ENCODE measurements at regions not wholly inside any gene's neighbourhood (a gene's known extent, or its start where the extent isn't known, plus 50 kb on each side); places are given as distances from the start of the nearest gene placed in this dataset.

DNA sequence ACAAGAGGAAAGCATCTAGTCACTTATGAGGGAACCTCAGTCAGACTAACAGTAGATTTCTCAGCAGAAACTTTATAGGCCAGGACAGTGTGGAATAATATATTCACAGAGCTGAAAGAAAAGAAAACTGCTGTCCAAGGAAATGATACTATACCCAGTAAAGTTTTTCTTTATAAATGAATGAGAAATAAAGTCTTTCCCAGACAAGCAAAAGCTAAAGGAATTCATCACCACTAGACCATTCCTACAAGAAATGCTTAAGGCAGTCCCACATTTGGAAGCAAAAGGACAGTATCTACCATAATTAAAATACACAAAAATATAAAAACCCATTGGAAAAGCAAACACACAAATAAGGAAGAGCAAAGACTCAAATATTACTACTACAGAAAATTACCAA is 59.9 kb downstream of the PSMG1 start:
- TF ChIP-seq, protein P1, sequence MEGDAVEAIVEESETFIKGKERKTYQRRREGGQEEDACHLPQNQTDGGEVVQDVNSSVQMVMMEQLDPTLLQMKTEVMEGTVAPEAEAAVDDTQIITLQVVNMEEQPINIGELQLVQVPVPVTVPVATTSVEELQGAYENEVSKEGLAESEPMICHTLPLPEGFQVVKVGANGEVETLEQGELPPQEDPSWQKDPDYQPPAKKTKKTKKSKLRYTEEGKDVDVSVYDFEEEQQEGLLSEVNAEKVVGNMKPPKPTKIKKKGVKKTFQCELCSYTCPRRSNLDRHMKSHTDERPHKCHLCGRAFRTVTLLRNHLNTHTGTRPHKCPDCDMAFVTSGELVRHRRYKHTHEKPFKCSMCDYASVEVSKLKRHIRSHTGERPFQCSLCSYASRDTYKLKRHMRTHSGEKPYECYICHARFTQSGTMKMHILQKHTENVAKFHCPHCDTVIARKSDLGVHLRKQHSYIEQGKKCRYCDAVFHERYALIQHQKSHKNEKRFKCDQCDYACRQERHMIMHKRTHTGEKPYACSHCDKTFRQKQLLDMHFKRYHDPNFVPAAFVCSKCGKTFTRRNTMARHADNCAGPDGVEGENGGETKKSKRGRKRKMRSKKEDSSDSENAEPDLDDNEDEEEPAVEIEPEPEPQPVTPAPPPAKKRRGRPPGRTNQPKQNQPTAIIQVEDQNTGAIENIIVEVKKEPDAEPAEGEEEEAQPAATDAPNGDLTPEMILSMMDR (conservative IDR thresholded peaks at IDR 0.05; ENCODE audit: low read depth in 2 of 2): no peak
- TF ChIP-seq STAT1 (IDR thresholded peaks at IDR 0.05; ENCODE audit: unreplicated experiment): no peak
- TF ChIP-seq EZH2phosphoT487 (IDR thresholded peaks at IDR 0.05; ENCODE audit: unreplicated experiment): no peak
- TF ChIP-seq CREB1 (CRISPR knock-in tag; IDR thresholded peaks at IDR 0.05; ENCODE audit: low read depth): no peak
- H3K36me3 Mint-ChIP-seq (ENCODE audit: low read depth): no peaks in the 10 kb centered on the region
- DNase-seq (ENCODE audit: low spot score): no peak

DNA sequence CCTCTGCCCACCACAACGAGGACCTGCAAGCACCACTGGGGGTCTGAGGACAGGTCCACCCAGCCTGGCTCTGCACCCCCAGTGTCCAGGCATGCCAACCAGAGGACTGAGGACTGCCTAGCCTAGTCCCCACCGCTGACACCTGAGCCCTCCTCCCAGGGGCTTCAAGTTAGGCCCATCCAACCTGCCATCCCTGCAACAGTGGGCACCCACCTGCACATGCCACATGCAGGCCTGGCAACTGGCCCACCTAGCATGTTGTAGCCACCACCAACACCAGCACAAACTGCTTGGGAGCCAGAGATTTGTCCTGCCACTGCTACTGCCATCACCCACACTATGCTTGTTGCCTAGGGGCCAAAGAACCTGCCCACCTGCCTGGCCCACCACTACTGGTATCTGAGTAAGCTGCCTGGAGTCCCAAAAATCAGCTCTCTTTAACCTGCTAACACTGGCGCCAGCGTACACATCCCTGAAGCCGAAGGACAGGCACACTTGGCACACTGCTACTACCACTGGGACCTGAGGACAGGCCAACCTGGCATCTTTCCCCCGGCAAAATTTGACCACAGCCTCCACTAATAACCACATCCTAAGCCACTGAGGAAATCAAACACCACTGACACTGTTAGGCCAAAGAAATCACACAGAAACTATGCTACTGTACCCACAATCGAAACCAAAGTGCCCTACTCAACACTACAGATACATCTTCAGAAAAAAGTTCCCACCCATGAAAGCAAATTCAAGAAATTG is 61.5 kb downstream of the PSMG1 start:
- ATAC-seq (no peak), DNase-seq (ENCODE audit: low spot score) (no peak)
- no peak overlapping the region for H2AFZ ChIP-seq
- no peaks in the 10 kb centered on the region for H3K4me1 ChIP-seq (ENCODE audit: insufficient read depth)
- Mint-ChIP-seq H3K36me3 (ENCODE audit: low read depth) (no peaks in the 10 kb centered on the region), H3K27ac (no peak overlapping the region; the same call in 1 of the 2 replicates), H3K4me1 (peaks cover 10% of the 10 kb centered on the region), H3K27me3 (ENCODE audit: insufficient read depth, low read depth, poor library complexity) (peaks cover 13% of the 10 kb centered on the region), H3K4me3 (no peak overlapping the region), H3K9me3 (peaks cover 2% of the 10 kb centered on the region; the same call in 2 of the 3 replicates)
- no peak overlapping the region for H3K4me2 ChIP-seq
- H3K36me3 ChIP-seq (ENCODE audit: insufficient read depth): no peaks in the 10 kb centered on the region
- H3K79me2 ChIP-seq (replicated peaks; ENCODE audit: insufficient read depth): no peaks in the 10 kb centered on the region
- H3K4me3 ChIP-seq: no peak overlapping the region
- no peak overlapping the region for H3K27ac ChIP-seq (ENCODE audit: low read depth)
- no peaks in the 10 kb centered on the region for H3K9me2 ChIP-seq (ENCODE audit: insufficient read depth)
- no peaks in the 10 kb centered on the region for H4K20me1 ChIP-seq (replicated peaks; ENCODE audit: insufficient read depth)
- H3F3A ChIP-seq (replicated peaks; ENCODE audit: low read depth): no peaks in the 10 kb centered on the region
- H3K27me3 ChIP-seq (ENCODE audit: insufficient read depth): no peaks in the 10 kb centered on the region
- TF ChIP-seq, protein P2, sequence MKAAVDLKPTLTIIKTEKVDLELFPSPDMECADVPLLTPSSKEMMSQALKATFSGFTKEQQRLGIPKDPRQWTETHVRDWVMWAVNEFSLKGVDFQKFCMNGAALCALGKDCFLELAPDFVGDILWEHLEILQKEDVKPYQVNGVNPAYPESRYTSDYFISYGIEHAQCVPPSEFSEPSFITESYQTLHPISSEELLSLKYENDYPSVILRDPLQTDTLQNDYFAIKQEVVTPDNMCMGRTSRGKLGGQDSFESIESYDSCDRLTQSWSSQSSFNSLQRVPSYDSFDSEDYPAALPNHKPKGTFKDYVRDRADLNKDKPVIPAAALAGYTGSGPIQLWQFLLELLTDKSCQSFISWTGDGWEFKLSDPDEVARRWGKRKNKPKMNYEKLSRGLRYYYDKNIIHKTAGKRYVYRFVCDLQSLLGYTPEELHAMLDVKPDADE (IDR thresholded peaks at IDR 0.05): no peak
- no peak for TF ChIP-seq STAT1 (IDR thresholded peaks at IDR 0.05; ENCODE audit: unreplicated experiment)

More for the DNA sequence above, 59.9 kb downstream of the PSMG1 start:
- no peaks in the 10 kb centered on the region for H3K4me1 ChIP-seq (ENCODE audit: insufficient read depth)
- Mint-ChIP-seq H3K27me3 (ENCODE audit: insufficient read depth, low read depth, poor library complexity) (peaks cover 12% of the 10 kb centered on the region), H3K27ac (no peak overlapping the region), H3K4me1 (peaks cover 10% of the 10 kb centered on the region), H3K9me3 (peaks cover under 1% of the 10 kb centered on the region; the same call in 1 of the 3 replicates), H3K4me3 (no peak overlapping the region)
- no peaks in the 10 kb centered on the region for H3F3A ChIP-seq (replicated peaks; ENCODE audit: low read depth)
- no peak overlapping the region for H3K27ac ChIP-seq (ENCODE audit: low read depth)
- H3K9me2 ChIP-seq (ENCODE audit: insufficient read depth): no peaks in the 10 kb centered on the region
- no peaks in the 10 kb centered on the region for H3K27me3 ChIP-seq (ENCODE audit: insufficient read depth)
- H2AFZ ChIP-seq: no peak overlapping the region
- H3K36me3 ChIP-seq (ENCODE audit: insufficient read depth): no peaks in the 10 kb centered on the region
- no peaks in the 10 kb centered on the region for H4K20me1 ChIP-seq (replicated peaks; ENCODE audit: insufficient read depth)
- no peaks in the 10 kb centered on the region for H3K79me2 ChIP-seq (replicated peaks; ENCODE audit: insufficient read depth)
- no peak for ATAC-seq
- H3K4me2 ChIP-seq: no peak overlapping the region
- H3K4me3 ChIP-seq: no peak overlapping the region
